GM23338 (cell line): ENCODE measurements at regions not wholly inside any gene's neighbourhood (a gene's known extent, or its start where the extent isn't known, plus 50 kb on each side); places are given as distances from the start of the nearest gene placed in this dataset.

Source experiments
- ATAC-seq: fragments of 200-7000 bp; cut with Tn5 transposase; 3 replicates; pipeline ENCODE4 v1.9.1; 2020
- DNase-seq: peaks from one replicate; pipeline ENCODE4 v3.0.0-alpha.2; 2015; ENCODE audit warnings: low spot score
- H2AFZ ChIP-seq: fragments of 200-600 bp; sonication (generic); 2 replicates; pipeline ENCODE4 v1.8.0; 2016; ENCODE audit warnings: antibody characterized with exemption, mild to moderate bottlenecking, moderate library complexity
- H3F3A ChIP-seq: fragments of 200-600 bp; sonication (generic); replicated peaks from 2 replicates; pipeline ENCODE4 v1.8.0; 2017; ENCODE audit warnings: antibody characterized with exemption, mixed run types, low read depth
- H3K27ac ChIP-seq: fragments of 200-600 bp; sonication (generic); 2 replicates; pipeline ENCODE4 v1.6.1; 2016; ENCODE audit warnings: low read depth
- H3K27me3 ChIP-seq: fragments of 200-600 bp; sonication (generic); 2 replicates; pipeline ENCODE4 v1.8.0; 2016; ENCODE audit warnings: mild to moderate bottlenecking, mixed run types, moderate library complexity; ENCODE audit not compliant: insufficient read depth
- H3K36me3 ChIP-seq: fragments of 200-600 bp; sonication (generic); 2 replicates; pipeline ENCODE4 v1.8.0; 2016; ENCODE audit warnings: mild to moderate bottlenecking; ENCODE audit not compliant: insufficient read depth
- H3K4me1 ChIP-seq: fragments of 200-600 bp; sonication (generic); 2 replicates; pipeline ENCODE4 v1.8.0; 2016; ENCODE audit warnings: mild to moderate bottlenecking, moderate library complexity; ENCODE audit not compliant: insufficient read depth
- H3K4me2 ChIP-seq: fragments of 200-600 bp; sonication (generic); 2 replicates; pipeline ENCODE4 v1.7.1; 2017; ENCODE audit warnings: mixed run types
- H3K4me3 ChIP-seq: fragments of 200-600 bp; sonication (generic); 2 replicates; pipeline ENCODE4 v1.6.1; 2016; ENCODE audit warnings: mixed run types
- H3K79me2 ChIP-seq: fragments of 200-600 bp; sonication (generic); replicated peaks from 2 replicates; pipeline ENCODE4 v1.8.0; 2017; ENCODE audit warnings: mild to moderate bottlenecking; ENCODE audit not compliant: insufficient read depth
- H3K9me2 ChIP-seq: fragments of 200-600 bp; sonication (generic); 2 replicates; pipeline ENCODE4 v1.8.0; 2017; ENCODE audit not compliant: insufficient read depth
- H4K20me1 ChIP-seq: fragments of 200-600 bp; sonication (generic); replicated peaks from 2 replicates; pipeline ENCODE4 v1.8.0; 2017; ENCODE audit warnings: mild to moderate bottlenecking; ENCODE audit not compliant: insufficient read depth
- H3K27ac Mint-ChIP-seq: 2 replicates; pipeline ENCODE4 v1.8.0; 2020; ENCODE audit warnings: inconsistent platforms, mild to moderate bottlenecking, moderate library complexity, mixed read lengths
- H3K27me3 Mint-ChIP-seq: 3 replicates; pipeline ENCODE4 v1.8.0; 2022; ENCODE audit warnings: low read depth, mild to moderate bottlenecking, moderate library complexity, mixed read lengths, inconsistent platforms; ENCODE audit not compliant: insufficient read depth, poor library complexity
- H3K36me3 Mint-ChIP-seq: 3 replicates; pipeline ENCODE4 v1.8.0; 2021; ENCODE audit warnings: low read depth, mild to moderate bottlenecking, inconsistent platforms, moderate library complexity, mixed read lengths
- H3K4me1 Mint-ChIP-seq: 3 replicates; pipeline ENCODE4 v1.8.0; 2020; ENCODE audit warnings: mild to moderate bottlenecking, inconsistent platforms, mixed read lengths
- H3K4me3 Mint-ChIP-seq: 3 replicates; pipeline ENCODE4 v1.8.0; 2021; ENCODE audit warnings: moderate library complexity, mild to moderate bottlenecking, inconsistent platforms, mixed read lengths
- H3K9me3 Mint-ChIP-seq: 3 replicates; pipeline ENCODE4 v1.8.0; 2020; ENCODE audit warnings: moderate library complexity, mild to moderate bottlenecking, inconsistent platforms, mixed read lengths
- CREB1 ChIP-seq: fragments of 250-450 bp; sonication (Bioruptor Pico); IDR thresholded peaks from 2 replicates; pipeline ENCODE4 v1.5.0; 2020; ENCODE audit warnings: low read depth, mild to moderate bottlenecking, moderate library complexity
- EZH2phosphoT487 ChIP-seq: fragments of 200-600 bp; sonication (generic); IDR thresholded peaks from one replicate; pipeline ENCODE4 v1.8.1; 2018; ENCODE audit warnings: antibody characterized with exemption; ENCODE audit not compliant: unreplicated experiment
- NANOG ChIP-seq: IDR thresholded peaks from 2 replicates; pipeline ENCODE4 v1.6.1; 2016; ENCODE audit warnings: antibody characterized with exemption, borderline replicate concordance
- POLR2AphosphoS5 ChIP-seq: IDR thresholded peaks from 2 replicates; pipeline ENCODE4 v1.6.1; 2016; ENCODE audit warnings: antibody characterized with exemption, low read depth
- REST ChIP-seq: IDR thresholded peaks from one replicate; pipeline ENCODE4 v1.6.1; 2018; ENCODE audit warnings: antibody characterized with exemption; ENCODE audit not compliant: unreplicated experiment
- STAT1 ChIP-seq: IDR thresholded peaks from one replicate; pipeline ENCODE4 v1.6.1; 2016; ENCODE audit warnings: antibody characterized with exemption; ENCODE audit not compliant: unreplicated experiment
- ZNF114 ChIP-seq: fragments of 250-450 bp; sonication (Bioruptor Pico); IDR thresholded peaks from 2 replicates; pipeline ENCODE4 v1.5.0; 2020; ENCODE audit warnings: mild to moderate bottlenecking, moderate library complexity
- ZNF331 ChIP-seq: fragments of 250-450 bp; sonication (Bioruptor Pico); IDR thresholded peaks from 2 replicates; pipeline ENCODE4 v1.5.0; 2020; ENCODE audit warnings: low read depth, mild to moderate bottlenecking, moderate library complexity
- TF ChIP-seq, protein P1 (sequence below), 2 experiments: fragments of 200-600 bp in 1 of 2; sonication (generic) in 1 of 2; conservative IDR thresholded peaks; 2 replicates each; pipeline versions ENCODE4 v1.5.1 to v1.6.1; 2016 to 2017; ENCODE audit warnings: antibody characterized with exemption in 2 of 2, low read depth in 2 of 2, mild to moderate bottlenecking in 2 of 2, moderate library complexity in 1 of 2
- TF ChIP-seq, protein P2 (sequence below): IDR thresholded peaks from 2 replicates; pipeline ENCODE4 v1.6.1; 2016; ENCODE audit warnings: antibody characterized with exemption

GRCh38 chr5:54398191-54398590 is 57.3 kb upstream of the HSPB3 start:
- no peaks in the 10 kb centered on the region for H3K4me1 Mint-ChIP-seq
- Histone ChIP-seq H3F3A (no peaks in the 10 kb centered on the region), H3K36me3 (no peaks in the 10 kb centered on the region), H3K79me2 (no peaks in the 10 kb centered on the region), H3K9me2 (peaks cover 8% of the 10 kb centered on the region; the same call in 1 of the 2 replicates), H4K20me1 (no peaks in the 10 kb centered on the region), H3K4me2 (no peak overlapping the region), H3K27ac (no peak overlapping the region), H3K4me3 (no peak overlapping the region), H2AFZ (no peak overlapping the region), H3K27me3 (no peaks in the 10 kb centered on the region), H3K4me1 (no peaks in the 10 kb centered on the region)
- no peak overlapping the region for H3K27ac Mint-ChIP-seq
- no peak overlapping the region for H3K4me3 Mint-ChIP-seq
- no peaks in the 10 kb centered on the region for H3K36me3 Mint-ChIP-seq
- H3K27me3 Mint-ChIP-seq: peaks cover 2% of the 10 kb centered on the region
- ATAC-seq: no peak
- DNase-seq: no peak
- no peak for TF ChIP-seq STAT1
- TF ChIP-seq, protein P1, sequence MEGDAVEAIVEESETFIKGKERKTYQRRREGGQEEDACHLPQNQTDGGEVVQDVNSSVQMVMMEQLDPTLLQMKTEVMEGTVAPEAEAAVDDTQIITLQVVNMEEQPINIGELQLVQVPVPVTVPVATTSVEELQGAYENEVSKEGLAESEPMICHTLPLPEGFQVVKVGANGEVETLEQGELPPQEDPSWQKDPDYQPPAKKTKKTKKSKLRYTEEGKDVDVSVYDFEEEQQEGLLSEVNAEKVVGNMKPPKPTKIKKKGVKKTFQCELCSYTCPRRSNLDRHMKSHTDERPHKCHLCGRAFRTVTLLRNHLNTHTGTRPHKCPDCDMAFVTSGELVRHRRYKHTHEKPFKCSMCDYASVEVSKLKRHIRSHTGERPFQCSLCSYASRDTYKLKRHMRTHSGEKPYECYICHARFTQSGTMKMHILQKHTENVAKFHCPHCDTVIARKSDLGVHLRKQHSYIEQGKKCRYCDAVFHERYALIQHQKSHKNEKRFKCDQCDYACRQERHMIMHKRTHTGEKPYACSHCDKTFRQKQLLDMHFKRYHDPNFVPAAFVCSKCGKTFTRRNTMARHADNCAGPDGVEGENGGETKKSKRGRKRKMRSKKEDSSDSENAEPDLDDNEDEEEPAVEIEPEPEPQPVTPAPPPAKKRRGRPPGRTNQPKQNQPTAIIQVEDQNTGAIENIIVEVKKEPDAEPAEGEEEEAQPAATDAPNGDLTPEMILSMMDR (conservative IDR thresholded peaks at IDR 0.05; ENCODE audit: low read depth in 2 of 2): no peak
- no peak for TF ChIP-seq REST
- TF ChIP-seq CREB1 (CRISPR knock-in tag): no peak
- H3K9me3 Mint-ChIP-seq: no peaks in the 10 kb centered on the region

DNA sequence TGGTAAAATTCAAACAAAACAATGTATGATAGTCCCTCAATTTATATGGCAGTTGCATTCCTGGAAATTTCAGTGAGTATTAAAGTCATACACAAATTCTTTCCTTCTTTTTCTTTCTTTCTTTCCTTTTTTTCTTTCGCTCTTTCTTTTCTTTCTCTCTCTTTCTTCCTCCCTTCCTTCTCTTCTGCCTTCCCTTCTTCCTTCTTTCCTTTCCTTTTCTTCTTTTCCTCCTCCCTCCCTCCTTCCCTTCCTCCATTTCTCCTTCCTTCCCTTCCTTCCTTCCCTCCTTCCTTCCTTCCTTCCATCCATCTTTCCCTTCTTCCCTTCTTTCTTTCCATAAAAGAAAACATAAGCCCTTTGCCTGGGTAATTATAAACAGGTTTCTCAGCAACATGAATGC is 58.1 kb upstream of the HSPB3 start:
- Mint-ChIP-seq H3K4me1 (no peaks in the 10 kb centered on the region), H3K9me3 (no peaks in the 10 kb centered on the region; the same call in 2 of the 3 replicates), H3K4me3 (no peak overlapping the region), H3K27ac (no peak overlapping the region), H3K36me3 (no peaks in the 10 kb centered on the region), H3K27me3 (peaks cover 2% of the 10 kb centered on the region)
- Histone ChIP-seq H3K4me1 (no peaks in the 10 kb centered on the region), H3K79me2 (no peaks in the 10 kb centered on the region), H3K4me3 (no peak overlapping the region), H3F3A (no peaks in the 10 kb centered on the region), H2AFZ (no peak overlapping the region), H3K4me2 (no peak overlapping the region), H3K9me2 (peaks cover 9% of the 10 kb centered on the region; the same call in 1 of the 2 replicates), H3K27me3 (no peaks in the 10 kb centered on the region), H4K20me1 (no peaks in the 10 kb centered on the region), H3K27ac (no peak overlapping the region), H3K36me3 (no peaks in the 10 kb centered on the region; the same call in 1 of the 2 replicates)
- DNase-seq (no peak), ATAC-seq (no peak)
- TF ChIP-seq, protein P2, sequence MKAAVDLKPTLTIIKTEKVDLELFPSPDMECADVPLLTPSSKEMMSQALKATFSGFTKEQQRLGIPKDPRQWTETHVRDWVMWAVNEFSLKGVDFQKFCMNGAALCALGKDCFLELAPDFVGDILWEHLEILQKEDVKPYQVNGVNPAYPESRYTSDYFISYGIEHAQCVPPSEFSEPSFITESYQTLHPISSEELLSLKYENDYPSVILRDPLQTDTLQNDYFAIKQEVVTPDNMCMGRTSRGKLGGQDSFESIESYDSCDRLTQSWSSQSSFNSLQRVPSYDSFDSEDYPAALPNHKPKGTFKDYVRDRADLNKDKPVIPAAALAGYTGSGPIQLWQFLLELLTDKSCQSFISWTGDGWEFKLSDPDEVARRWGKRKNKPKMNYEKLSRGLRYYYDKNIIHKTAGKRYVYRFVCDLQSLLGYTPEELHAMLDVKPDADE: no peak
- no peak for TF ChIP-seq STAT1
- TF ChIP-seq ZNF114 (CRISPR knock-in tag): no peak
- TF ChIP-seq, protein P1 (conservative IDR thresholded peaks at IDR 0.05; ENCODE audit: low read depth in 2 of 2): no peak
- no peak for TF ChIP-seq POLR2AphosphoS5
- TF ChIP-seq EZH2phosphoT487: no peak
- no peak for TF ChIP-seq NANOG
- no peak for TF ChIP-seq ZNF331 (CRISPR knock-in tag)
